ENCODE measurements at regions not wholly inside any gene's neighbourhood (a gene's known extent, or its start where the extent isn't known, plus 50 kb on each side); places are given as distances from the start of the nearest gene placed in this dataset.

DNA sequence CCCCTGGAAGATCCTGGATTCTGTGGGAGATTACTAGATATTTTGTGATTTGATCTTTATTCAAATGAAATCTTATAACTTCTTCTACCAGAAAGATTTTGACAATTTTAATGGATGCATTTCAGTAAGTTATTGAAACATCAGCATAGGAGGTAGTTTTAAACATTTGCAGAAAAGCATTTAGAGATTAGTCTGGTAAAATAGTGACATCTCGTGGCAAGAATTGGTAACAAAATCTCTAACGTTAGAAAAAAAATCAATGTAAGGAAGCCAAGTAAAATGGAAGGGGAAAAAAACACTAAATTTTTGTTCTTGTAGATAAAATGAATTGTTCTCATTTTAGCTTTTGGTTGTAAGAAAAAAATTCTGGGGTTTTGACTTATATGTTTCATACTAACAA lies 73.3 kb downstream of the TASL start:
- Histone ChIP-seq H3K4me3 (ENCODE audit: low read length in 3 of 3) (no peak overlapping the region), H3K27me3 (ENCODE audit: control insufficient read depth, insufficient read depth, low read length) (peaks cover 2% of the 10 kb centered on the region), H3K9ac (ENCODE audit: low read length in 3 of 3) (no peak overlapping the region), H3K27ac (ENCODE audit: low read depth in 2 of 2, low read length in 2 of 2) (no peak overlapping the region), H3K36me3 (ENCODE audit: control insufficient read depth in 2 of 3, insufficient read depth in 3 of 3, low read length in 3 of 3) (no peaks in the 10 kb centered on the region), H3K4me1 (ENCODE audit: control insufficient read depth in 2 of 3, insufficient read depth in 2 of 3, low read depth in 1 of 3, low read length in 3 of 3) (no peaks in the 10 kb centered on the region), H3K9me3 (ENCODE audit: control insufficient read depth in 2 of 3, insufficient read depth in 1 of 3, low read length in 3 of 3) (no peaks in the 10 kb centered on the region)
- intact Hi-C loops (cut with DNase I) = no loop called here
- peak in 2 of 5 donors; percentile 62 to 63 for DNase-seq
- TF ChIP-seq, protein P1, sequence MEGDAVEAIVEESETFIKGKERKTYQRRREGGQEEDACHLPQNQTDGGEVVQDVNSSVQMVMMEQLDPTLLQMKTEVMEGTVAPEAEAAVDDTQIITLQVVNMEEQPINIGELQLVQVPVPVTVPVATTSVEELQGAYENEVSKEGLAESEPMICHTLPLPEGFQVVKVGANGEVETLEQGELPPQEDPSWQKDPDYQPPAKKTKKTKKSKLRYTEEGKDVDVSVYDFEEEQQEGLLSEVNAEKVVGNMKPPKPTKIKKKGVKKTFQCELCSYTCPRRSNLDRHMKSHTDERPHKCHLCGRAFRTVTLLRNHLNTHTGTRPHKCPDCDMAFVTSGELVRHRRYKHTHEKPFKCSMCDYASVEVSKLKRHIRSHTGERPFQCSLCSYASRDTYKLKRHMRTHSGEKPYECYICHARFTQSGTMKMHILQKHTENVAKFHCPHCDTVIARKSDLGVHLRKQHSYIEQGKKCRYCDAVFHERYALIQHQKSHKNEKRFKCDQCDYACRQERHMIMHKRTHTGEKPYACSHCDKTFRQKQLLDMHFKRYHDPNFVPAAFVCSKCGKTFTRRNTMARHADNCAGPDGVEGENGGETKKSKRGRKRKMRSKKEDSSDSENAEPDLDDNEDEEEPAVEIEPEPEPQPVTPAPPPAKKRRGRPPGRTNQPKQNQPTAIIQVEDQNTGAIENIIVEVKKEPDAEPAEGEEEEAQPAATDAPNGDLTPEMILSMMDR (IDR thresholded peaks at IDR 0.05; ENCODE audit: borderline replicate concordance, extremely low read depth, insufficient read depth) = peak; percentile 36
- peak; percentile 99 for FAIRE-seq

- Histone ChIP-seq H3K4me3 (ENCODE audit: low read length in 3 of 3) (no peak overlapping the region), H3K4me1 (ENCODE audit: control insufficient read depth in 2 of 3, insufficient read depth in 2 of 3, low read depth in 1 of 3, low read length in 3 of 3) (no peaks in the 10 kb centered on the region), H3K27ac (ENCODE audit: low read depth in 2 of 2, low read length in 2 of 2) (no peak overlapping the region), H3K27me3 (ENCODE audit: control insufficient read depth, insufficient read depth, low read length) (no peaks in the 10 kb centered on the region), H3K9ac (ENCODE audit: low read length in 3 of 3) (no peak overlapping the region), H3K36me3 (ENCODE audit: control insufficient read depth in 2 of 3, insufficient read depth in 3 of 3, low read length in 3 of 3) (no peaks in the 10 kb centered on the region), H3K9me3 (ENCODE audit: control insufficient read depth in 2 of 3, insufficient read depth in 1 of 3, low read length in 3 of 3) (no peaks in the 10 kb centered on the region)
- FAIRE-seq (no peak), DNase-seq (no peak)
- TF ChIP-seq, protein P1 (IDR thresholded peaks at IDR 0.05; ENCODE audit: borderline replicate concordance, extremely low read depth, insufficient read depth) = no peak
- intact Hi-C loops (cut with DNase I) = no loop called here
These were observed 82.1 kb downstream of the TASL start for GRCh38 chrX:30495468-30495867.

GRCh38 chrX:30493348-30493747 lies 84.2 kb downstream of the TASL start:
- TF ChIP-seq, protein P1 (IDR thresholded peaks at IDR 0.05; ENCODE audit: borderline replicate concordance, extremely low read depth, insufficient read depth) = no peak
- no peak for DNase-seq
- H3K27ac ChIP-seq (ENCODE audit: low read depth in 2 of 2, low read length in 2 of 2) = no peak overlapping the region
- no peaks in the 10 kb centered on the region for H3K9me3 ChIP-seq (ENCODE audit: control insufficient read depth in 2 of 3, insufficient read depth in 1 of 3, low read length in 3 of 3)
- no peak overlapping the region for H3K4me3 ChIP-seq (ENCODE audit: low read length in 3 of 3)
- no peaks in the 10 kb centered on the region for H3K27me3 ChIP-seq (ENCODE audit: control insufficient read depth, insufficient read depth, low read length)
- no peaks in the 10 kb centered on the region for H3K36me3 ChIP-seq (ENCODE audit: control insufficient read depth in 2 of 3, insufficient read depth in 3 of 3, low read length in 3 of 3)
- intact Hi-C loops (cut with DNase I) = no loop called here
- FAIRE-seq = no peak
- H3K4me1 ChIP-seq (ENCODE audit: control insufficient read depth in 2 of 3, insufficient read depth in 2 of 3, low read depth in 1 of 3, low read length in 3 of 3) = no peaks in the 10 kb centered on the region
- H3K9ac ChIP-seq (ENCODE audit: low read length in 3 of 3) = no peak overlapping the region

GRCh38 chrX:30489323-30489722 lies 88.2 kb downstream of the TASL start:
- FAIRE-seq (no peak), DNase-seq (no peak)
- H3K36me3 ChIP-seq (ENCODE audit: control insufficient read depth in 2 of 3, insufficient read depth in 3 of 3, low read length in 3 of 3) = no peaks in the 10 kb centered on the region
- TF ChIP-seq, protein P1 (IDR thresholded peaks at IDR 0.05; ENCODE audit: borderline replicate concordance, extremely low read depth, insufficient read depth) = no peak
- no peaks in the 10 kb centered on the region for H3K27me3 ChIP-seq (ENCODE audit: control insufficient read depth, insufficient read depth, low read length)
- no peaks in the 10 kb centered on the region for H3K4me1 ChIP-seq (ENCODE audit: control insufficient read depth in 2 of 3, insufficient read depth in 2 of 3, low read depth in 1 of 3, low read length in 3 of 3)
- no peak overlapping the region for H3K4me3 ChIP-seq (ENCODE audit: low read length in 3 of 3)
- H3K9me3 ChIP-seq (ENCODE audit: control insufficient read depth in 2 of 3, insufficient read depth in 1 of 3, low read length in 3 of 3) = no peaks in the 10 kb centered on the region
- H3K9ac ChIP-seq (ENCODE audit: low read length in 3 of 3) = no peak overlapping the region
- intact Hi-C loops (cut with DNase I) = no loop called here
- H3K27ac ChIP-seq (ENCODE audit: low read depth in 2 of 2, low read length in 2 of 2) = no peak overlapping the region
